CD14-positive monocyte (primary cell): ENCODE measurements at regions not wholly inside any gene's neighbourhood (a gene's known extent, or its start where the extent isn't known, plus 50 kb on each side); places are given as distances from the start of the nearest gene placed in this dataset.
A peak's percentile ranks its signal among the peaks of the same experiment; 100 is the strongest.

ENCODE experiments used
- DNase-seq, 3 donors: peaks; one replicate each; pipeline ENCODE4 v3.0.0-alpha.2; 2011 to 2022
- H2AFZ ChIP-seq: 2 replicates; pipeline ENCODE4 v1.6.0; 2012; ENCODE audit warnings: mild to moderate bottlenecking, low read depth, low read length, inconsistent platforms; ENCODE audit not compliant: insufficient read depth, poor library complexity, severe bottlenecking
- H3K27ac ChIP-seq, 2 donors: 1 replicate in 1 of 2; 2 replicates in 1 of 2; pipeline ENCODE4 v1.5.1; 2012 to 2013; ENCODE audit warnings: low read length in 2 of 2, control low read depth in 1 of 2, inconsistent platforms in 1 of 2, low read depth in 1 of 2, mild to moderate bottlenecking in 1 of 2
- H3K27me3 ChIP-seq, 2 donors: one replicate each; pipeline versions ENCODE4 v1.6.0 to v1.6.1; 2011 to 2013; ENCODE audit warnings: low read length in 2 of 2; ENCODE audit not compliant: control insufficient read depth in 2 of 2, insufficient read depth in 2 of 2
- H3K36me3 ChIP-seq, 2 donors: replicated peaks in 1 of 2; 1 replicate in 1 of 2; 2 replicates in 1 of 2; pipeline versions ENCODE4 v1.5.1 to v1.6.1; 2012 to 2013; ENCODE audit warnings: low read length in 2 of 2, control low read depth in 1 of 2, inconsistent platforms in 1 of 2, mild to moderate bottlenecking in 1 of 2; ENCODE audit not compliant: insufficient read depth in 2 of 2, control insufficient read depth in 1 of 2
- H3K4me1 ChIP-seq, 2 donors: 1 replicate in 1 of 2; 2 replicates in 1 of 2; pipeline versions ENCODE4 v1.5.1 to v1.6.1; 2012 to 2013; ENCODE audit warnings: low read length in 2 of 2, control low read depth in 1 of 2, inconsistent platforms in 1 of 2, mild to moderate bottlenecking in 1 of 2, moderate library complexity in 1 of 2; ENCODE audit not compliant: insufficient read depth in 2 of 2, control insufficient read depth in 1 of 2
- H3K4me2 ChIP-seq: replicated peaks from 2 replicates; pipeline ENCODE3; 2012; ENCODE audit warnings: low read length, moderate library complexity, mild to moderate bottlenecking; ENCODE audit not compliant: poor library complexity, severe bottlenecking; ENCODE audit errors: extremely low read depth
- H3K4me3 ChIP-seq, 3 experiments: fragments of 200-600 bp in 1 of 3; sonication (generic) in 1 of 3; replicated peaks in 1 of 3; 1 replicate in 2 of 3; 2 replicates in 1 of 3; pipeline ENCODE4 v1.5.1; 2011 to 2013; ENCODE audit warnings: low read length in 3 of 3, mild to moderate bottlenecking in 3 of 3, control low read depth in 2 of 3, low read depth in 2 of 3, inconsistent platforms in 1 of 3, moderate library complexity in 1 of 3
- H3K79me2 ChIP-seq: 2 replicates; pipeline ENCODE4 v1.6.0; 2012; ENCODE audit warnings: mild to moderate bottlenecking, control low read depth, inconsistent platforms, low read length, moderate library complexity; ENCODE audit not compliant: insufficient read depth
- H3K9ac ChIP-seq: 2 replicates; pipeline ENCODE4 v1.6.0; 2017; ENCODE audit warnings: low read length, mild to moderate bottlenecking; ENCODE audit not compliant: insufficient read depth, poor library complexity, severe bottlenecking
- H3K9me3 ChIP-seq, 2 donors: replicated peaks in 1 of 2; 1 replicate in 1 of 2; 2 replicates in 1 of 2; pipeline versions ENCODE4 v1.5.1 to v1.6.1; 2012 to 2013; ENCODE audit warnings: low read length in 2 of 2, control low read depth in 1 of 2; ENCODE audit not compliant: control insufficient read depth in 1 of 2, insufficient read depth in 1 of 2
- H4K20me1 ChIP-seq: 2 replicates; pipeline ENCODE4 v1.6.0; 2012; ENCODE audit warnings: mild to moderate bottlenecking, low read length, control low read depth, moderate library complexity; ENCODE audit not compliant: insufficient read depth
- H3K27ac Mint-ChIP-seq, 7 donors: one replicate each; pipeline ENCODE4 v1.8.0; 2020; ENCODE audit warnings: mild to moderate bottlenecking in 7 of 7, mixed read lengths in 7 of 7, moderate library complexity in 6 of 7, inconsistent platforms in 2 of 7
- H3K27me3 Mint-ChIP-seq, 3 donors: one replicate each; pipeline ENCODE4 v1.8.0; 2021 to 2022; ENCODE audit warnings: low read depth in 3 of 3, mild to moderate bottlenecking in 3 of 3, mixed read lengths in 3 of 3, moderate library complexity in 3 of 3, inconsistent platforms in 1 of 3
- H3K36me3 Mint-ChIP-seq, 2 donors: one replicate each; pipeline ENCODE4 v1.8.0; 2020; ENCODE audit warnings: mixed read lengths in 2 of 2, inconsistent platforms in 1 of 2, mild to moderate bottlenecking in 1 of 2
- H3K4me1 Mint-ChIP-seq: one replicate; pipeline ENCODE4 v1.8.0; 2020; ENCODE audit warnings: mild to moderate bottlenecking, mixed read lengths
- H3K4me3 Mint-ChIP-seq, 2 donors: one replicate each; pipeline ENCODE4 v1.8.0; 2020; ENCODE audit warnings: mild to moderate bottlenecking in 2 of 2, mixed read lengths in 2 of 2, moderate library complexity in 1 of 2
- H3K9me3 Mint-ChIP-seq, 7 donors: one replicate each; pipeline ENCODE4 v1.8.0; 2020 to 2022; ENCODE audit warnings: mixed read lengths in 7 of 7, mild to moderate bottlenecking in 6 of 7, moderate library complexity in 6 of 7, inconsistent platforms in 2 of 7
- CTCF ChIP-seq: fragments of 200-600 bp; IDR thresholded peaks from one replicate; pipeline ENCODE4 v1.8.0; 2022; ENCODE audit warnings: antibody characterized with exemption, mild to moderate bottlenecking
- WGBS: methylation state at CpG from one replicate; pipeline ENCODE4 v1.1.5; 2013; ENCODE audit warnings: missing lambda C conversion rate; ENCODE audit not compliant: insufficient coverage; 5-methylcytosine and 5-hydroxymethylcytosine counted together
- intact Hi-C, 2 donors: fragments of 100-400 bp; cut with micrococcal nuclease; formaldehyde crosslinking; loops; one replicate each; pipeline versions ENCODE4 v1.15.0 to v1.15.1; 2023

- no peak for TF ChIP-seq CTCF
- Mint-ChIP-seq H3K4me1 (peaks cover 3% of the 10 kb centered on the region), H3K9me3 (no peaks in the 10 kb centered on the region), H3K27ac (no peak overlapping the region), H3K4me3 (no peak overlapping the region), H3K27me3 (peaks cover 16 to 22% (median 18%) of the 10 kb centered on the region in 3 donors), H3K36me3 (no peaks in the 10 kb centered on the region)
- H3K4me1 ChIP-seq: no peaks in the 10 kb centered on the region
- no peaks in the 10 kb centered on the region for H3K9me3 ChIP-seq
- DNase-seq: no peak
- WGBS: 59% methylated on average over 8 of the region's 9 CpGs
- no peak overlapping the region for H3K4me3 ChIP-seq
- H2AFZ ChIP-seq: no peak overlapping the region
- intact Hi-C loops: no loop called here
- H3K9ac ChIP-seq: no peak overlapping the region
- H3K79me2 ChIP-seq: no peaks in the 10 kb centered on the region
- H3K27ac ChIP-seq: no peak overlapping the region
- no peaks in the 10 kb centered on the region for H4K20me1 ChIP-seq
- H3K4me2 ChIP-seq: no peak overlapping the region
- H3K36me3 ChIP-seq: no peaks in the 10 kb centered on the region
- H3K27me3 ChIP-seq: peaks cover 11 to 17% of the 10 kb centered on the region in 2 donors
Measured at GRCh38 chr1:47701741-47702515, 264.1 kb downstream of the FOXD2 start.

DNA sequence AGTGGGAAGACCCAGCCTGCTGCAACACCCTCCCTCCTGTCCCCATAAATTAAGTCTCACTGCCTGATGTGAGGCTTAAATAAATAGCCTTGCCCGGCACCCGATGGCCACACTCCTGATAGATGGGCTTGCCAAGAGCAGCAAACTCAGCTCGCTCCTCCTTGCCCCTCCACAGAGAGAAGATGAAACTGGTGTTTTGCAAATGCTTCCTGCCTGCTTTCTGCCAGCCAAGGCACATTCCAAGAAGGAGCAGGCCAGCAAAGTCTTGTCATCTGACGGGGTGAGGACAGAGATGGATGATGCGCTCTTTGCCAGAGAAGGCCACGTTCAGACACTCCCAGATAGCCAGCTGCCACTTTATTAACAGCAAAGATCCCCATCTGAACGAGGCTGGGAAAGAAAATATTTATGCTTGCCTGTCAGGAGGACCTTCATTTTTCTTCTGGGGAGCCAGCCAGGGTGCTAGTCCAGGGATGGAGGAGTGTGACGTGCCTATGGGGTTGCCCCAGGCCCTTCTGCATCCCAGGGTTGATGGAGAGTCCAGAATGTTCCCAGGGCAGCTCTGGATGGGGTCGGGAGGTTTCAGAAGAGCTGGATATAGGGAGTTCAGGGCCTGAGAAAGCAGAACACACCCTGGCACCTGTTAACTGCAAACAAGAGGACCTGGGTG lies 265.4 kb downstream of the FOXD2 start:
- peaks cover 0 to 3% of the 10 kb centered on the region in 2 donors for H3K9me3 ChIP-seq
- H3K79me2 ChIP-seq: no peaks in the 10 kb centered on the region
- no peak overlapping the region for H3K9ac ChIP-seq
- Mint-ChIP-seq H3K27me3 (peaks cover 28 to 36% (median 28%) of the 10 kb centered on the region in 3 donors), H3K36me3 (no peaks in the 10 kb centered on the region), H3K4me3 (no peak overlapping the region), H3K9me3 (peaks cover 0 to 3% (median 0%) of the 10 kb centered on the region in 7 donors), H3K4me1 (peaks cover 6% of the 10 kb centered on the region), H3K27ac (peak overlapping the region in 2 of 7 donors; percentile 48 to 57)
- no peaks in the 10 kb centered on the region for H3K4me1 ChIP-seq
- H3K4me3 ChIP-seq: no peak overlapping the region
- no peak overlapping the region for H2AFZ ChIP-seq
- peaks cover 22 to 30% of the 10 kb centered on the region in 2 donors for H3K27me3 ChIP-seq
- DNase-seq: no peak
- no peak overlapping the region for H3K27ac ChIP-seq
- no peaks in the 10 kb centered on the region for H3K36me3 ChIP-seq
- WGBS: 86% methylated on average over 7 of the region's 9 CpGs
- intact Hi-C loops: no loop called here
- H4K20me1 ChIP-seq: no peaks in the 10 kb centered on the region
- no peak overlapping the region for H3K4me2 ChIP-seq
- TF ChIP-seq CTCF: no peak
